Stimulated activated CD4-positive, alpha-beta T cell treated with anti-CD3 and anti-CD28 coated beads, Interleukin-15, amount 100 ng/mL, for 1 hour (primary cell): ENCODE measurements at regions not wholly inside any gene's neighbourhood (a gene's known extent, or its start where the extent isn't known, plus 50 kb on each side); places are given as distances from the start of the nearest gene placed in this dataset.
A peak's percentile ranks its signal among the peaks of the same experiment; 100 is the strongest.
"Not testable (repeated sequence)": the region's sequence is repeated elsewhere in the genome, so short reads cannot be mapped to it uniquely, and the experiment has no call there.

ENCODE experiments used
- DNase-seq, 2 donors: peaks; one replicate each; pipeline ENCODE4 v3.0.0-alpha.2; 2020; ENCODE audit warnings: low read depth in 1 of 2, low spot score in 1 of 2

GRCh38 chr15:69552057-69552815, 99.6 kb downstream of the RPLP1 start:
- DNase-seq: no peak

- DNase-seq: no peak
These were observed 101.1 kb downstream of the RPLP1 start for GRCh38 chr15:69553686-69554085.

- no peak for DNase-seq
These were observed 101.8 kb downstream of the RPLP1 start for GRCh38 chr15:69554279-69554961.

- no peak for DNase-seq
These were observed 102.5 kb downstream of the RPLP1 start for GRCh38 chr15:69555080-69555479.

GRCh38 chr15:69556344-69556743, 103.7 kb downstream of the RPLP1 start:
- no peak for DNase-seq

GRCh38 chr15:69557020-69557706, 104.5 kb downstream of the RPLP1 start:
- DNase-seq: no peak

GRCh38 chr15:69557707-69558409, 105.2 kb downstream of the RPLP1 start:
- DNase-seq: no peak

GRCh38 chr15:69559440-69560190, 107.0 kb downstream of the RPLP1 start:
- DNase-seq: no peak

- no peak for DNase-seq
These were observed 108.6 kb downstream of the RPLP1 start for GRCh38 chr15:69561071-69561784.

- no peak for DNase-seq
These were observed 109.5 kb downstream of the RPLP1 start for GRCh38 chr15:69562116-69562515.

GRCh38 chr15:69562564-69562963, 109.9 kb downstream of the RPLP1 start:
- DNase-seq: no peak

GRCh38 chr15:69565066-69565655, 112.5 kb downstream of the RPLP1 start:
- no peak for DNase-seq

GRCh38 chr15:69567238-69567760, 114.7 kb downstream of the RPLP1 start:
- not testable (repeated sequence) for DNase-seq

- no peak for DNase-seq
These were observed 115.8 kb downstream of the RPLP1 start for GRCh38 chr15:69568173-69569009.

GRCh38 chr15:69570454-69570853, 117.8 kb downstream of the RPLP1 start:
- DNase-seq: no peak

GRCh38 chr15:69570997-69571396, 118.4 kb downstream of the RPLP1 start:
- DNase-seq: no peak

GRCh38 chr15:69573278-69573677, 120.7 kb downstream of the RPLP1 start:
- DNase-seq: not testable (repeated sequence)

- DNase-seq: peak in 1 of 2 donors; percentile 19
These were observed 121.3 kb downstream of the RPLP1 start for GRCh38 chr15:69573815-69574475.
